Thyroid gland (tissue), 4 donors: ENCODE measurements at regions not wholly inside any gene's neighbourhood (a gene's known extent, or its start where the extent isn't known, plus 50 kb on each side); places are given as distances from the start of the nearest gene placed in this dataset.

ENCODE experiments used
- DNase-seq, 2 donors: peaks; one replicate each; pipeline ENCODE4 v3.0.0-alpha.2; 2019
- H3K27ac ChIP-seq, 3 donors: fragments of 200-600 bp; sonication (generic); 1 replicate in 2 of 3; 2 replicates in 1 of 3; pipeline ENCODE4 v1.5.1; 2016 to 2019; ENCODE audit warnings: mild to moderate bottlenecking in 1 of 3, moderate library complexity in 1 of 3
- H3K27me3 ChIP-seq: fragments of 200-600 bp; sonication (generic); one replicate; pipeline ENCODE4 v1.5.1; 2019
- H3K36me3 ChIP-seq, 2 donors: fragments of 200-600 bp; sonication (generic); one replicate each; pipeline ENCODE4 v1.5.1; 2016 to 2019
- H3K4me1 ChIP-seq, 2 donors: fragments of 200-600 bp; sonication (generic); one replicate each; pipeline ENCODE4 v1.5.1; 2017 to 2019
- H3K4me3 ChIP-seq, 3 donors: fragments of 200-600 bp; sonication (generic); replicated peaks in 1 of 3; 1 replicate in 2 of 3; 2 replicates in 1 of 3; pipeline ENCODE4 v1.5.1; 2016; ENCODE audit warnings: mild to moderate bottlenecking in 1 of 3
- H3K9me3 ChIP-seq: fragments of 200-600 bp; sonication (generic); one replicate; pipeline ENCODE4 v1.5.1; 2017
- CTCF ChIP-seq, 6 experiments: fragments of 200-600 bp in 3 of 6; fragments of 450-650 bp in 3 of 6; sonication (generic) in 3 of 6; IDR thresholded peaks; one replicate each; pipeline ENCODE4 v1.5.1; 2016 to 2019; ENCODE audit warnings: antibody characterized with exemption in 6 of 6, mild to moderate bottlenecking in 2 of 6, inconsistent platforms in 1 of 6, moderate library complexity in 1 of 6
- POLR2A ChIP-seq, 2 donors: fragments of 450-650 bp; IDR thresholded peaks; one replicate each; pipeline ENCODE4 v1.6.1; 2017; ENCODE audit warnings: antibody characterized with exemption in 2 of 2, mild to moderate bottlenecking in 2 of 2, moderate library complexity in 1 of 2
- WGBS, 2 donors: methylation state at CpG; one replicate each; pipeline ENCODE4 v1.1.5; 2017; 5-methylcytosine and 5-hydroxymethylcytosine counted together
- intact Hi-C: fragments of 100-400 bp; cut with DNase I; formaldehyde crosslinking; loops from one replicate; pipeline ENCODE4 v1.15.1; 2023

GRCh38 chr7:41448104-41448503 is 254.8 kb downstream of the INHBA start:
- H3K36me3 ChIP-seq = no peaks in the 10 kb centered on the region
- TF ChIP-seq CTCF (IDR thresholded peaks at IDR 0.05) (no peak), POLR2A (IDR thresholded peaks at IDR 0.05) (no peak)
- no peak for DNase-seq
- no peak overlapping the region for H3K27ac ChIP-seq
- intact Hi-C loops = no loop called here
- no peaks in the 10 kb centered on the region for H3K9me3 ChIP-seq
- no peaks in the 10 kb centered on the region for H3K27me3 ChIP-seq
- H3K4me1 ChIP-seq = no peaks in the 10 kb centered on the region
- H3K4me3 ChIP-seq = no peak overlapping the region

GRCh38 chr7:41447450-41448042 is 255.3 kb downstream of the INHBA start:
- intact Hi-C loops = no loop called here
- no peaks in the 10 kb centered on the region for H3K9me3 ChIP-seq
- H3K4me1 ChIP-seq = no peaks in the 10 kb centered on the region
- DNase-seq = no peak
- H3K27ac ChIP-seq = no peak overlapping the region
- no peaks in the 10 kb centered on the region for H3K36me3 ChIP-seq
- 91 to 93% methylated on average over 8 to 9 of the region's 9 CpGs for WGBS, 2 donors
- no peak overlapping the region for H3K4me3 ChIP-seq
- no peak for TF ChIP-seq CTCF (IDR thresholded peaks at IDR 0.05)
- TF ChIP-seq POLR2A (IDR thresholded peaks at IDR 0.05) = no peak
- H3K27me3 ChIP-seq = no peaks in the 10 kb centered on the region

- H3K4me3 ChIP-seq = no peak overlapping the region
- H3K4me1 ChIP-seq = no peaks in the 10 kb centered on the region
- H3K27me3 ChIP-seq = no peaks in the 10 kb centered on the region
- no peak for TF ChIP-seq POLR2A (IDR thresholded peaks at IDR 0.05)
- no peak for TF ChIP-seq CTCF (IDR thresholded peaks at IDR 0.05)
- no peaks in the 10 kb centered on the region for H3K36me3 ChIP-seq
- no peak for DNase-seq
- H3K27ac ChIP-seq = no peak overlapping the region
- intact Hi-C loops = no loop called here
- 72 to 74% methylated on average over 7 of the region's 7 CpGs for WGBS, 2 donors
- no peaks in the 10 kb centered on the region for H3K9me3 ChIP-seq
Observed at GRCh38 chr7:41446606-41447449, 256.1 kb downstream of the INHBA start.

GRCh38 chr7:41445946-41446345 is 256.9 kb downstream of the INHBA start:
- TF ChIP-seq CTCF (IDR thresholded peaks at IDR 0.05) = no peak
- no peak for TF ChIP-seq POLR2A (IDR thresholded peaks at IDR 0.05)
- Histone ChIP-seq H3K36me3 (no peaks in the 10 kb centered on the region), H3K4me3 (no peak overlapping the region), H3K4me1 (no peaks in the 10 kb centered on the region), H3K27me3 (no peaks in the 10 kb centered on the region), H3K9me3 (no peaks in the 10 kb centered on the region), H3K27ac (no peak overlapping the region)
- WGBS, 2 donors = 91 to 94% methylated on average over 3 of the region's 3 CpGs
- DNase-seq = no peak
- intact Hi-C loops = no loop called here

GRCh38 chr7:41445432-41445831 is 257.5 kb downstream of the INHBA start:
- H3K9me3 ChIP-seq = no peaks in the 10 kb centered on the region
- no peak for DNase-seq
- TF ChIP-seq POLR2A (IDR thresholded peaks at IDR 0.05) = no peak
- TF ChIP-seq CTCF (IDR thresholded peaks at IDR 0.05) = no peak
- no peak overlapping the region for H3K4me3 ChIP-seq
- intact Hi-C loops = no loop called here
- H3K4me1 ChIP-seq = no peaks in the 10 kb centered on the region
- WGBS, 2 donors = 92% methylated on average over 1 of the region's 1 CpG
- no peak overlapping the region for H3K27ac ChIP-seq
- H3K36me3 ChIP-seq = no peaks in the 10 kb centered on the region
- no peaks in the 10 kb centered on the region for H3K27me3 ChIP-seq
